ENCODE measurements at regions not wholly inside any gene's neighbourhood (a gene's known extent, or its start where the extent isn't known, plus 50 kb on each side); places are given as distances from the start of the nearest gene placed in this dataset.

DNA sequence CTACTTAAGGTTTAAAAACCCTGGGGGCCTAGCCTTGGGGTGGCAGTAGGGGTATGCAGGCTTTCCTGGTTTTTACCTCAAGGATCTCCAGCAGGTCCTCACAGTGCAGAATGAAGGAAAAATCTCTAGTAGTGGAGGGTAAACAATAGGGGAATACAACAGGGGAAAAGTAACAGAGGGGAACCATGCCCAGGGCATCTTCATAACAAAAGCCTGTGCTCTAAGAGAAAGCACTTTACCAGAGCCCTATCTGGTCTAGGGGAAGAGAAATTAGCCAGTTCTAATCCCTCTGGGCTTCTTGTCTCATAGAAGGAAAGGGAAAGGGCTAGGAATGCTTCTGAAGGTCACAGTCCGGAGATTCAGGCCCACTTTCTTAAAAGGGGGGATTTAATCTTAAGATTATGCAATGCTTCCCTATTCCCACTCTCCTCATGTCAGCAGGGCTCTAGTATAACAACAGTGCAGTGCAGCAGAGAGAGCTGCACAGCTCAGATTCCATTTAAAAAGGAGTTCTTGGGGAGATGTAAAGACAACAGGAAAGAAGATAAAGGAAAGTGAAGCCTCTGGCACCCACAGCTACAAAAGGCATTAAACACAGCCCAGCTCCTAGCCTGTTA, 149.0 kb upstream of the CYP1B1 start:
- no peak overlapping the region for H2BK120ac ChIP-seq (ENCODE audit: low read depth, low read length, poor library complexity, severe bottlenecking)
- Mint-ChIP-seq H3K4me3 (peak overlapping the region in 1 of 2 experiments; percentile 24; a peak in 2 of 5 replicates), H3K27ac (peak overlapping the region in 1 of 3 experiments; percentile 84; a peak in 2 of 7 replicates), H3K4me1 (peaks cover 22% of the 10 kb centered on the region in 2 experiments), H3K9me3 (peaks cover 0 to 3% of the 10 kb centered on the region in 2 experiments; a peak in 2 of 5 replicates), H3K36me3 (ENCODE audit: insufficient read depth in 1 of 3, low read depth in 3 of 3) (peaks cover 0 to 2% (median 0%) of the 10 kb centered on the region in 3 experiments; a peak in 2 of 7 replicates), H3K27me3 (ENCODE audit: low read depth) (peaks cover 33% of the 10 kb centered on the region)
- no CpG with 5 or more reads among the region's 1 CpG for WGBS (ENCODE audit: extremely low coverage, insufficient read length, low lambda C conversion rate)
- H3K4me2 ChIP-seq (ENCODE audit: insufficient read depth, insufficient read length, low read length), result no peak overlapping the region
- no peak overlapping the region for H2AFZ ChIP-seq (ENCODE audit: low read length)
- H3K14ac ChIP-seq (ENCODE audit: insufficient read depth, low read length), result no peak overlapping the region
- no peak overlapping the region for H3K18ac ChIP-seq (ENCODE audit: insufficient read length, low read depth, low read length)
- H3K9me3 ChIP-seq (ENCODE audit: control insufficient read depth, low read depth, low read length), result no peaks in the 10 kb centered on the region
- no peaks in the 10 kb centered on the region for H4K20me1 ChIP-seq (ENCODE audit: control insufficient read depth, insufficient read depth, insufficient read length)
- no peaks in the 10 kb centered on the region for H3K23me2 ChIP-seq (ENCODE audit: insufficient read length, low read depth, low read length, poor library complexity, severe bottlenecking)
- H2BK15ac ChIP-seq (ENCODE audit: low read depth, low read length), result no peak overlapping the region
- DNase-seq, result no peak
- H4K91ac ChIP-seq (ENCODE audit: insufficient read length, low read depth, low read length), result no peak overlapping the region
- H3K23ac ChIP-seq (ENCODE audit: insufficient read length, low read depth, low read length), result no peak overlapping the region
- H3K9ac ChIP-seq (ENCODE audit: extremely low read depth, insufficient read length, low read length), result no peak overlapping the region
- no peaks in the 10 kb centered on the region; the same call in 1 of the 2 replicates for H3K4me1 ChIP-seq (ENCODE audit: insufficient read depth, low read length)
- no peak overlapping the region for H4K8ac ChIP-seq (replicated peaks; ENCODE audit: insufficient read length, low read depth, low read length)
- H2BK12ac ChIP-seq (ENCODE audit: insufficient read length, low read depth, low read length), result no peak overlapping the region
- H3T11ph ChIP-seq (ENCODE audit: low read length), result no peak overlapping the region
- H3K56ac ChIP-seq (ENCODE audit: insufficient read length, low read depth, low read length), result no peak overlapping the region
- H2BK5ac ChIP-seq (ENCODE audit: insufficient read length, low read length), result no peak overlapping the region
- H3K79me1 ChIP-seq (ENCODE audit: insufficient read depth, low read depth, low read length, poor library complexity, severe bottlenecking), result no peaks in the 10 kb centered on the region
- H4K5ac ChIP-seq (ENCODE audit: insufficient read length, low read depth, low read length), result no peak overlapping the region
- H3K4ac ChIP-seq (ENCODE audit: low read depth, low read length), result no peak overlapping the region
- H2AK5ac ChIP-seq (ENCODE audit: insufficient read length, low read length), result no peak overlapping the region
- TF ChIP-seq, protein P1, sequence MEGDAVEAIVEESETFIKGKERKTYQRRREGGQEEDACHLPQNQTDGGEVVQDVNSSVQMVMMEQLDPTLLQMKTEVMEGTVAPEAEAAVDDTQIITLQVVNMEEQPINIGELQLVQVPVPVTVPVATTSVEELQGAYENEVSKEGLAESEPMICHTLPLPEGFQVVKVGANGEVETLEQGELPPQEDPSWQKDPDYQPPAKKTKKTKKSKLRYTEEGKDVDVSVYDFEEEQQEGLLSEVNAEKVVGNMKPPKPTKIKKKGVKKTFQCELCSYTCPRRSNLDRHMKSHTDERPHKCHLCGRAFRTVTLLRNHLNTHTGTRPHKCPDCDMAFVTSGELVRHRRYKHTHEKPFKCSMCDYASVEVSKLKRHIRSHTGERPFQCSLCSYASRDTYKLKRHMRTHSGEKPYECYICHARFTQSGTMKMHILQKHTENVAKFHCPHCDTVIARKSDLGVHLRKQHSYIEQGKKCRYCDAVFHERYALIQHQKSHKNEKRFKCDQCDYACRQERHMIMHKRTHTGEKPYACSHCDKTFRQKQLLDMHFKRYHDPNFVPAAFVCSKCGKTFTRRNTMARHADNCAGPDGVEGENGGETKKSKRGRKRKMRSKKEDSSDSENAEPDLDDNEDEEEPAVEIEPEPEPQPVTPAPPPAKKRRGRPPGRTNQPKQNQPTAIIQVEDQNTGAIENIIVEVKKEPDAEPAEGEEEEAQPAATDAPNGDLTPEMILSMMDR (conservative IDR thresholded peaks at IDR 0.05), result no peak
- no peaks in the 10 kb centered on the region for H3K27me3 ChIP-seq (ENCODE audit: insufficient read depth, low read length)
- no peak overlapping the region for H3K27ac ChIP-seq (ENCODE audit: insufficient read length, low read depth, low read length)
- no peak overlapping the region for H2BK20ac ChIP-seq (ENCODE audit: low read depth, low read length, poor library complexity, severe bottlenecking)
- H3K79me2 ChIP-seq (ENCODE audit: insufficient read depth, low read length), result no peaks in the 10 kb centered on the region
